Stimulated activated memory B cell treated with anti-CD40 and anti-IgM and Interleukin-4, amounts not matched to agents 10 μg/mL and 1 μg/mL and 100 μg/mL, for 72 hours (primary cell): ENCODE measurements at regions not wholly inside any gene's neighbourhood (a gene's known extent, or its start where the extent isn't known, plus 50 kb on each side); places are given as distances from the start of the nearest gene placed in this dataset.
"Not testable (repeated sequence)": the region's sequence is repeated elsewhere in the genome, so short reads cannot be mapped to it uniquely, and the experiment has no call there.

Experiments
- ATAC-seq: fragments of 150-1000 bp; cut with Tn5 transposase; 2 replicates; pipeline ENCODE4 v1.10.0; 2021
- H3K27ac Mint-ChIP-seq: one replicate; pipeline ENCODE4 v1.8.0; 2022; ENCODE audit warnings: mild to moderate bottlenecking, mixed read lengths
- H3K27me3 Mint-ChIP-seq: one replicate; pipeline ENCODE4 v1.8.0; 2022; ENCODE audit warnings: mixed read lengths
- H3K36me3 Mint-ChIP-seq: one replicate; pipeline ENCODE4 v1.8.0; 2022; ENCODE audit warnings: mixed read lengths
- H3K4me1 Mint-ChIP-seq: one replicate; pipeline ENCODE4 v1.8.0; 2022; ENCODE audit warnings: mixed read lengths
- H3K4me3 Mint-ChIP-seq: one replicate; pipeline ENCODE4 v1.8.0; 2022; ENCODE audit warnings: mild to moderate bottlenecking, moderate library complexity, mixed read lengths
- H3K9me3 Mint-ChIP-seq: one replicate; pipeline ENCODE4 v1.8.0; 2022; ENCODE audit warnings: mixed read lengths

DNA sequence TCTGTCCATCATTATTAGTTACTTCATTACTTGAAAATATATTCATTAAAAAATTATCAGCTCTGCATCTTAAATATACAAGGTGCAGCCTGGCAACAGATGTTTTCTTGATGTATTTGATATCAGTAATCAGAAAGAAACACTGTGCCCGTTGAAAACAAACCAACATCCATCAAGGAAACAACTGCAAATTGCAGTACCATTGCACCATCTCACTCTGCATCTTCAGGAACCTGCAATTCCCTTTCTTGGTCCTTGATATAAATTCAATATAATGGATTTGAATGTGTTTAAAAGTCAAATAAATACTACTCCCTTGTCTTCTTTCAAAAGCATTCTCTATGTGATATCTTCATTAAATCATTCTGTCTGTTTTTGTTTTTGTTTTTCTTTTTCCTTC, 1131.2 kb downstream of the FAM181B start:
- H3K36me3 Mint-ChIP-seq = no peaks in the 10 kb centered on the region
- H3K9me3 Mint-ChIP-seq = no peaks in the 10 kb centered on the region
- H3K4me3 Mint-ChIP-seq = no peak overlapping the region
- H3K4me1 Mint-ChIP-seq = no peaks in the 10 kb centered on the region
- ATAC-seq = no peak
- H3K27me3 Mint-ChIP-seq = no peaks in the 10 kb centered on the region
- H3K27ac Mint-ChIP-seq = no peak overlapping the region

DNA sequence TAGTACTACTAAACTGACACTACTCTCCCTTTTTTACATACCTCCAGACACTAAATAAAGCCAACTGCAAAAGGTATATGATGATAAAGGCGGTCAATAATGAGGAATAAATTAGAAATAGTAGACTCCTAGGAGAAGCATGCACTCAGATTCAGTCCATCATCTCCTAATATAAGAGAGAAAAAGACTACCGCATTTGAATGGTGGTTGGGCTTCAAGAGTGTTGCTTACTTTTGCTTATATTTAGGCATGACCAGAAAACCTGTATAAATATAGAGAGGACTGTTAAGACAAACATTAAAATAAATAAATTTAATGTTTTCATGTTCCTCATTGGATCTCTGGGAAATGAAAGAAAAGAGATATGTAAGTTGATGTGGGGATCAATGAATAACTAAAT, 1137.0 kb downstream of the FAM181B start:
- Mint-ChIP-seq H3K27me3 (no peaks in the 10 kb centered on the region), H3K4me3 (no peak overlapping the region), H3K4me1 (no peaks in the 10 kb centered on the region), H3K9me3 (no peaks in the 10 kb centered on the region), H3K36me3 (no peaks in the 10 kb centered on the region), H3K27ac (no peak overlapping the region)
- ATAC-seq = no peak

DNA sequence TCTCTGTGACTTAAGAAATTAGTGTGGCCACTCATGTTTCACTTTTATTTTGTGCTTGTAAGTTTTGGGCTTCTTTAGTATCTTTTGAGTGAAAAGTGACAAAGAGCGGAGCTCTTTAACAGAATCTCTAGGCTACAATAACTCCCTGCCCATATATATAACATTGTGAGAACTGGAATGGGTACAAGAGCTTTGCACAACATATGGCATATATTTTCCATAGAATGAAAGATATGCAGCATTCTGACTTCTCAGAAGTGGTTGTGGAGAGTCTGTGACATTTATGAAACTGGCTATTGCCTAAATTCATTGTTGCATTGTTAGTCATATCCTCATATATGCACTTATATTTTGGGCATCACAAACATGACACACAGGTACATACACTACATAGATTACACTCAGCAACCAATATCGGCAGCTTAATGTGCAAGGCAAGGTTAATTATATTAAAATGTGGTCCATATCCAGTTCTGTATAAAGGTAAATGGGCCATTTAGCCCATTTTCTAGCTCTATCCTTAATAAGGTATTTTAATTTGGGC, 1148.2 kb downstream of the FAM181B start:
- no peak overlapping the region for H3K27ac Mint-ChIP-seq
- H3K36me3 Mint-ChIP-seq = no peaks in the 10 kb centered on the region
- no peaks in the 10 kb centered on the region for H3K9me3 Mint-ChIP-seq
- no peaks in the 10 kb centered on the region for H3K27me3 Mint-ChIP-seq
- no peak overlapping the region for H3K4me3 Mint-ChIP-seq
- H3K4me1 Mint-ChIP-seq = no peaks in the 10 kb centered on the region
- no peak for ATAC-seq

DNA sequence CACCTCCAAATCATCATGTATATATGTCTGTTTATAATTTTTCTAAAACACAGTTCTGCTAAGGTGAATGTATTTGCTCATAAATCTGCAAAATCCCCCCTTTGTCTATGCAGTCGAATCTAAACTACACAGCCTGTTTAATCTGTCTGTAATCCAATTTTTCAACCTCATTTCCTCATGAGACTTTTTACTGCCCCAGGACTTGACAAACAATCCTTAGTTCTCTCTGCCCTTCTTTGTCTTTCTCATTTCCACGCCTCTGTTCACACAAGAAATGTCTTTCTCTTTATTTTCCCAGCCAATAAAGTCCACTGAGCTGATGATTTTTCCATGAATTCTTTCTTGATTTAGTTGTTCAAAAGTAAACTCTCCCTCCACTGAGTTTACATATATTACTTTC, 1154.3 kb downstream of the FAM181B start:
- Mint-ChIP-seq H3K27ac (no peak overlapping the region), H3K9me3 (no peaks in the 10 kb centered on the region), H3K36me3 (no peaks in the 10 kb centered on the region), H3K4me3 (no peak overlapping the region), H3K4me1 (no peaks in the 10 kb centered on the region), H3K27me3 (no peaks in the 10 kb centered on the region)
- no peak for ATAC-seq

DNA sequence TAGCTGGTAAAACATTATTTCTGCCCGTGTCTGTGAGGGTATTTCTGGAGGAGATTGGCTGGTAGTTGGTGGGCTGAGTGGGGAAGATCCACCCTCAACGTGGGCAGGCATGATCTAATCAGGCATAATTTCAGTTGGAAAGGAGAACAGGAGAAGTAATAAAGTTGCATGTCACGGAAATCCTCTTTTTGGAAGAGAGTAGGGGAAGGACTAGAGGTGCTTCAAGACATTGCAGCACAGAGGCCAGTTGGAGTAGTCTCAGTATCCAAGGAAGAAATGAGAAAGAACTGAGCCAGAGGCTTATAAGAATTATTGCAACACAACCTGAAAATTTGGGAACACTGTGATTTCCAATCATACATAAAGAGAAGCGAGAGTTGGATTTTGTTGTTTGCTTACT, 1155.1 kb downstream of the FAM181B start:
- no peaks in the 10 kb centered on the region for H3K27me3 Mint-ChIP-seq

DNA sequence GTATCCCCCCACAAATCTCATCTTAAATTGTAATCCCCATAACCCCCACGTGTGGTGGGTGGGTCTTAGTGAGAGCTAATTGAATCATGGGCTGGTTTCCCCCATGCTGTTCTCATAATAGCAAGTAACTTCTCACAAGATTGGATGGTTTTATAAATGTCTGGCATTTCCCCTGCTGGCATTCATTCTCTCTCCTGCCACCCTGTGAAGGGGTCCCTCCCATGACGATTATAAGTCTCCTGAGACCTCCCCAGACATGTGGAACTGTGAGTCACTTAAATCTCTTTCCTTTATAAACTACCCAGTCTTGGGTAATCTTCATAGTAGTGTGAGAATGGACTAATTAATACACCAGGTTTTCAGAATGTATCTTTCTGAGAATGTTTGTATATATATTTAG, 1159.4 kb downstream of the FAM181B start:
- Mint-ChIP-seq H3K4me3 (no peak overlapping the region), H3K9me3 (no peaks in the 10 kb centered on the region), H3K27me3 (no peaks in the 10 kb centered on the region), H3K4me1 (no peaks in the 10 kb centered on the region), H3K27ac (no peak overlapping the region), H3K36me3 (no peaks in the 10 kb centered on the region)
- no peak for ATAC-seq

More for the DNA sequence above, 1155.1 kb downstream of the FAM181B start:
- no peak for ATAC-seq
- Mint-ChIP-seq H3K9me3 (no peaks in the 10 kb centered on the region), H3K4me3 (no peak overlapping the region), H3K4me1 (no peaks in the 10 kb centered on the region), H3K27ac (no peak overlapping the region), H3K36me3 (no peaks in the 10 kb centered on the region)

DNA sequence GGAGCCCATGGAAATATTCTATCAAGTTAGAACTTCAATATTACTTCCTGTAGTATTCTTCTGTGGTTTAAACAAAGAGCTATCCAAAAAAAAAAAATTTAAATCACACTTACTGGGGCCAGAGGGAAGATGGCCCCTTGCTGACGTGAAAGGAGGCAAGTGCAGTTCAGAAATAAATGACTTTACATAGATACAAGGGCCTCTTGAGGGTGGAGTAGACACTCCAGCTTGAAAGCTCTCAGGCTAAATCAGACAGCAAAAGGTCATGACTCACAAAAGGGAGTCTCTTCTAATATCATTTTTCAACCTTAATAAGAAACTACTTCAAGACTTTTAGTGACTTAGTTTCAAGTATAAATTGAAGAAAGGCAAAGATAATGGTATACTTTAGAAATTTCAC, 1160.3 kb downstream of the FAM181B start:
- H3K4me1 Mint-ChIP-seq = no peaks in the 10 kb centered on the region
- no peak overlapping the region for H3K4me3 Mint-ChIP-seq
- ATAC-seq = no peak
- no peak overlapping the region for H3K27ac Mint-ChIP-seq
- H3K36me3 Mint-ChIP-seq = no peaks in the 10 kb centered on the region
- no peaks in the 10 kb centered on the region for H3K27me3 Mint-ChIP-seq
- no peaks in the 10 kb centered on the region for H3K9me3 Mint-ChIP-seq

DNA sequence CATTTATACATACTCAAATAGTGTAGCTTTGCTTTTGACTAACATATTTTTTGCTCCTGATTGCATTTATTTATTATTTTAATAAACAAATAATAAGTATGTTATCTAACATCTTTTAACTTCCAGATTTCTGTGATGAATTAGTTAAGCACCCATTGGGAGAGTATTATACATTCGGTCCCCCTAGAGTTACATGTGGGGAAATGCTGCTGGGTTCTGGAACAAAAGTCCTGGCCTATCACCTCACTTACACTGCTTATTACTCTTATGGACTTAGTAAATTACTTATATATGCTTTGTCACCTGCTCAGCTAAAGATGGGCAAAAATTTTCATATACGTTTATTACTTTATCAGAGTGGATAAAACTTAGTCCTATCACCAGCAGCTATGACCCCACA, 1163.0 kb downstream of the FAM181B start:
- Mint-ChIP-seq H3K9me3 (no peaks in the 10 kb centered on the region), H3K36me3 (no peaks in the 10 kb centered on the region), H3K4me1 (no peaks in the 10 kb centered on the region), H3K4me3 (no peak overlapping the region), H3K27me3 (no peaks in the 10 kb centered on the region), H3K27ac (no peak overlapping the region)
- ATAC-seq = no peak

DNA sequence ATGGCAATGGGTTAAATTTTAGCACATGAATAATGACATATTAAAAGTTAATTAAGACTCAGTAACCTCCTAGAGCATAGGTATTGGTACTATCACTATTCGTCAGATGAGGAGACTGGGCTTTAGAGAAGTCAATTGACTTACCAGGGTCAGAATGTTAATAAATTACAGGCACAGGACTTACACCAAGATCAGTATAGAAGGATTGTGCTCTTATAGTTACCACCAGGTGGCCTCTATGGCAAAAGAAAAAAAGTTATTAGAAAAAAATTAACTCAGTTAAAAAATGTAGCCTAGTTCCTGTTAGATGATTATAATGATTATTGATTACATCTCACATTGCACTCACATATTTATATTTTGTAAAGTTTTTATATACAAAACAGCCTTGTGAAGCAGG, 1163.7 kb downstream of the FAM181B start:
- Mint-ChIP-seq H3K9me3 (peaks cover 5% of the 10 kb centered on the region), H3K27ac (no peak overlapping the region), H3K4me1 (no peaks in the 10 kb centered on the region), H3K36me3 (no peaks in the 10 kb centered on the region), H3K27me3 (no peaks in the 10 kb centered on the region), H3K4me3 (no peak overlapping the region)
- no peak for ATAC-seq

DNA sequence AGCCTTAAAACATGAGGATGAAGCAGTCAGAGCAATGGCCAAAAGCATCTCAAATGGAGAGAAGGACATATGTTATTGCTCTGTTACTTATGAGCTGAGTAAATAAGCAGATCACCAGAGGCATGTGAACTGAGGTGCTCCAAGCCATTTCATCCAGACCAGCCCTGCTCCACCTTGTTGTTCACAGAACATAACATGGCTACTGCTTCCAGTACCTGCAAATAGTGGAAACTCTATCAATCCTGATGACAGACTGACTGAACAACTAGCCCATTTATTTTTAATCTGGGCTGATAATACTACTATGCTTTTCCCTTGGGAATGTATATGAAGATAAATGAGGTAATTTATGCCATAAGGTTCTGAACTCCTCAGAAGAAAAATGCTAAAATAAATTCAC, 1164.7 kb downstream of the FAM181B start:
- H3K27ac Mint-ChIP-seq = no peak overlapping the region
- no peak for ATAC-seq
- peaks cover 8% of the 10 kb centered on the region for H3K9me3 Mint-ChIP-seq
- H3K4me1 Mint-ChIP-seq = no peaks in the 10 kb centered on the region
- no peak overlapping the region for H3K4me3 Mint-ChIP-seq
- H3K27me3 Mint-ChIP-seq = no peaks in the 10 kb centered on the region
- no peaks in the 10 kb centered on the region for H3K36me3 Mint-ChIP-seq

DNA sequence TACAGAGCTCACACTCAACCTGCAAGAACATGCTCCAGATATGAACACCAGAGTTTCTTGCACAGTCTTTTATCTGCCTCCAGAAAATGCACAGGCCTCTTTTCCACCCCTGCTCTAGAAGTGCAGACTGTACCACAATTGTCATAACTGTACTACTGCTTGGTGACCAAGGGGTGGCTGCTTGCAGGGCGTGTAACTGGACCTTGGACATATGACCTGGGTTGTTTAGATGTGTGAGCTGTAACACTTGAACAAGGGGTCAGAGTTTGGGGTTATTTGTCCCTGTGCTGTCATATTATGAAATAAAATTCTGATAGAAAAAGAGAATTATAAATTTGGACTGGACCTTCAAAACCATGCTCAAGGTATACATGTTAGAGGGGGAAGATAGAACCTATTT, 1185.5 kb downstream of the FAM181B start:
- Mint-ChIP-seq H3K27me3 (no peaks in the 10 kb centered on the region), H3K4me1 (no peaks in the 10 kb centered on the region), H3K36me3 (no peaks in the 10 kb centered on the region), H3K4me3 (no peak overlapping the region), H3K27ac (no peak overlapping the region), H3K9me3 (no peaks in the 10 kb centered on the region)
- ATAC-seq = no peak

DNA sequence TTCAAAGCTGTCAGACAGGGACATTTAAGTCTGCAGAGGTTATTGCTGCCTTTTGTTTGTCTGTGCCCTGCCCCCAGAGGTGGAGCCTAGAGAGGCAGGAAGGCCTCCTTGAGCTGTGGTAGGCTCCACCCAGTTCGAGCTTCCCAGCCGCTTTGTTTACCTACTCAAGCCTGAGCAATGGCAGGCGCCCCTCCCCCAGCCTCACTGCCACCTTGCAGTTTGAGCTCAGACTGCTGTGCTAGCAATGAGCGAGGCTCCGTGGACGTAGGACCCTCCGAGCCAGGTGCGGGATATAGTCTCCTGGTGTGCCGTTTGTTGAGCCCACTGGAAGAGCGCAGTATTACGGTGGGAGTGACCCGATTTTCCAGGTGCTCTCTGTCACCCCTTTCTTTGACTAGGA, 1193.9 kb downstream of the FAM181B start:
- H3K9me3 Mint-ChIP-seq, H3K27me3 Mint-ChIP-seq, H3K4me1 Mint-ChIP-seq, H3K27ac Mint-ChIP-seq, H3K36me3 Mint-ChIP-seq, ATAC-seq, H3K4me3 Mint-ChIP-seq: not testable (repeated sequence)

DNA sequence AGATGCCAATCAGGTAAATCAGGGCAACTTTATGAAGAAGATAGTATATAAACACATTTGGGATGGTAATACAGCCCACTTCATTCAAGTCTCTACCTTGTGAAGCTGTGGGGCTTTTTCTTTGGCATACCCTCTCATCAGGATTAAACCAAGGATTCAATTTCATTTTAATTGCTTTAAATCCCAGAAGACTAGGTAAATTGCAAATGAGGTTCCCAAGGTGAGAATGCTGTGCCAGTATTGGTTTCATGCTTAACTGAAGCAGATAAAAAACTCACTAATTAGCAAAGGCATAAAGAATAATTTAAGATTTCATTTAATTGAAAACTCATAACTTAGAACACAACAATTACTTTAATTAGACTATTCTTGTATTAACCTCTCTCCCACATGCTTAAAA, 1218.1 kb downstream of the FAM181B start:
- no peak for ATAC-seq
- H3K27me3 Mint-ChIP-seq = no peaks in the 10 kb centered on the region
- no peak overlapping the region for H3K4me3 Mint-ChIP-seq
- peaks cover 7% of the 10 kb centered on the region for H3K9me3 Mint-ChIP-seq
- H3K27ac Mint-ChIP-seq = no peak overlapping the region
- no peaks in the 10 kb centered on the region for H3K36me3 Mint-ChIP-seq
- no peaks in the 10 kb centered on the region for H3K4me1 Mint-ChIP-seq

DNA sequence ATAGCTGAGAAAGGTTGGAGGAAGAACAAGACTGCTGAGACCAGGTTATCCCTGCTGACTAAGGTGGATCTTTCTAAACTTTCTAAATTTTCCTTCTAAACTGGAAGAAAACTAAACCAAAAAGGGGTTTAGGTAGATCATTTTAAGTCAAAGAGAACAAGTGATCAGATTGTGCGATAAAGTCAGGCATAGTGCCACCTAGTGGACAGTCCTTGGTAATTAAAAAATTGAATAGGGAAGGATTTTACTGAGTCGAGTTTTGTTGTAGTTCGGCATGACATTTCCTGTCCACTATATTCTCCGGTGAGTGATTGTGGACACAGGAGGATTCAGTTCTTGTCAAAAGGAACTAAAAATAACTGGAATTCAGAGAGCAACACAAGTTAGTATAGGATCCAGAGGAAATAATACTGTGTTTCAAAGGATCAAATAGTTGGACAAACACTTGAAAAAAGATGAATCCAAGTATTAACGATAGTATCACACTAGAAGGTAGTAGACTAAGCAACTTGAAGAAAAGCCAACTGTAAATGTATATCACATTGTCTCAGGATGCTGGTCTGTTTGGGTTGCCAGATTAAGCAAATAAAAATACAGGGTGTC, 1236.4 kb downstream of the FAM181B start:
- H3K4me1 Mint-ChIP-seq = no peaks in the 10 kb centered on the region
- H3K27ac Mint-ChIP-seq = no peak overlapping the region
- no peaks in the 10 kb centered on the region for H3K27me3 Mint-ChIP-seq
- no peak overlapping the region for H3K4me3 Mint-ChIP-seq
- no peak for ATAC-seq
- H3K36me3 Mint-ChIP-seq = no peaks in the 10 kb centered on the region
- H3K9me3 Mint-ChIP-seq = peaks cover 2% of the 10 kb centered on the region

DNA sequence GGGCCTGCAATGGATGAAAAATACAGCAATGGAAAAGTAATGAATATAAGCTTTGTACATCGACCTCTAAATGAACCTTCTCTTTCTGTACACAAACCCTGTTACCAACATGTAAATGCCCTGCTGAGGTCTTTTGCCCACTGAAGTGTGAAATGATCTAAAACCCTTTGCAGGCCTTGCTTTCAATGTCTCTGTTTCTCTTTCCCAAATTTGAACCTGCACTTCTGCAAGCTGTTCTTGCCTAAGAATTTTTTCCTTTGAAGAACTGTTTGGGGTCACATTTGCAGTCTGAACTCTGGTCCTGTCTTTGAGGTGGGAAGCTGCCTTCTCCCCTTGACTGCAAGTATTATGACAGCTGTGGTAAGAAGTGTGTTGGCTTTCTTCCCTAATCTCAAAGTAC, 1237.1 kb downstream of the FAM181B start:
- H3K27me3 Mint-ChIP-seq = no peaks in the 10 kb centered on the region
- H3K4me1 Mint-ChIP-seq = no peaks in the 10 kb centered on the region
- no peaks in the 10 kb centered on the region for H3K36me3 Mint-ChIP-seq
- ATAC-seq = no peak
- H3K9me3 Mint-ChIP-seq = no peaks in the 10 kb centered on the region
- H3K27ac Mint-ChIP-seq = no peak overlapping the region
- H3K4me3 Mint-ChIP-seq = no peak overlapping the region

DNA sequence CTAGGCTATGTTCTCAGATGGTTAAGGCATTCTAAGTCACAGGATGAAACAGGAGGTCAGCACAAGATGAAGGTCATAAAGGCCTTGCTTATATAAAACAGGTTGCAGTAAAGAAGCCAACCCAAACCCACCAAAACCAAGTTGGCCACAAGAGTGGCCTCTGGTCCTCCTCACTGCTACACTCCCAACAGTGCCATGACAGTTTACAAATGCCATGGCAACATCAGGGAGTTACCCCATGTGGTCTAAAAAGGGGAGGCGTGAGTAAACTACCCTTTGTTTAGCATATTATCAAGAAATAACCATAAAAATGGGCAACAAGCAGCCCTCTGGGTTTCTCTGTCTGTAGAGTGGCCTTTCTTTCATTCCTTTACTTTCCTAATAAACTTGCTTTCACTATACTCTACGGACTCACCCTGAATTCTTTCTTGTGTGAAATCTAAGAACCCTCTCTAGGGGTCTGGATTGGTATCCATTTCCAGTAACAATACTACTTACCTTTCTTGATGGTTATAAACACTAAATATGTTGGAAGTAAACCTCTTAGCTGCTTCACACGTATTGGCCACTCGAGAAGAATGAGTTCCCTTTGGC, 1237.9 kb downstream of the FAM181B start:
- no peaks in the 10 kb centered on the region for H3K9me3 Mint-ChIP-seq
- ATAC-seq = no peak
- H3K27me3 Mint-ChIP-seq = no peaks in the 10 kb centered on the region
- no peak overlapping the region for H3K4me3 Mint-ChIP-seq
- no peaks in the 10 kb centered on the region for H3K36me3 Mint-ChIP-seq
- H3K4me1 Mint-ChIP-seq = no peaks in the 10 kb centered on the region
- no peak overlapping the region for H3K27ac Mint-ChIP-seq
